ENCODE measurements at regions not wholly inside any gene's neighbourhood (a gene's known extent, or its start where the extent isn't known, plus 50 kb on each side); places are given as distances from the start of the nearest gene placed in this dataset.

DNA sequence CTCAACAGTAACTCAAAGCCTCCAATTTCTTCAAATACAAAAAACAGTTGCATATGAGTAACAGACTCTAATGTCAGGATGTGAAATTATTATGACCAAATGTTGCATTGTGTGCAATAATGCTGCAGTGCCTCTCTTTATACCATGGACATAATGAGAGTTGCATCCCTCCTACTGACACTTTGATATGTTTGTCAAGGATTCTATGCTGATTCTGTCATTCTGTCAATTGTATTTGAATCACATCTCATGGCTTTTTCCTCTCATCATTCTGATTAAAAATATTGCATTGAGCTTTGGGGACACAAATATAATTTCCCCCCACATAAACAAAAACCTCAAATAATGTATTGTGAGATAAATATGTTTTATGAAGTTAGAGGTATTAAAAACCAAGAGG lies 84.6 kb upstream of the SGCE start:
- Histone ChIP-seq H3K4me3 (ENCODE audit: low read depth, low read length) (no peak overlapping the region), H3K27me3 (ENCODE audit: control insufficient read depth, insufficient read depth, low read length) (peaks cover 2% of the 10 kb centered on the region), H3K27ac (ENCODE audit: low read depth, low read length) (no peak overlapping the region), H3K9me3 (ENCODE audit: control insufficient read depth, insufficient read depth, low read length) (no peaks in the 10 kb centered on the region)
- POLR2A ChIA-PET = no interaction called here
- no peak for DNase-seq (ENCODE audit: low read depth, low spot score)
- TF ChIP-seq, protein P1, sequence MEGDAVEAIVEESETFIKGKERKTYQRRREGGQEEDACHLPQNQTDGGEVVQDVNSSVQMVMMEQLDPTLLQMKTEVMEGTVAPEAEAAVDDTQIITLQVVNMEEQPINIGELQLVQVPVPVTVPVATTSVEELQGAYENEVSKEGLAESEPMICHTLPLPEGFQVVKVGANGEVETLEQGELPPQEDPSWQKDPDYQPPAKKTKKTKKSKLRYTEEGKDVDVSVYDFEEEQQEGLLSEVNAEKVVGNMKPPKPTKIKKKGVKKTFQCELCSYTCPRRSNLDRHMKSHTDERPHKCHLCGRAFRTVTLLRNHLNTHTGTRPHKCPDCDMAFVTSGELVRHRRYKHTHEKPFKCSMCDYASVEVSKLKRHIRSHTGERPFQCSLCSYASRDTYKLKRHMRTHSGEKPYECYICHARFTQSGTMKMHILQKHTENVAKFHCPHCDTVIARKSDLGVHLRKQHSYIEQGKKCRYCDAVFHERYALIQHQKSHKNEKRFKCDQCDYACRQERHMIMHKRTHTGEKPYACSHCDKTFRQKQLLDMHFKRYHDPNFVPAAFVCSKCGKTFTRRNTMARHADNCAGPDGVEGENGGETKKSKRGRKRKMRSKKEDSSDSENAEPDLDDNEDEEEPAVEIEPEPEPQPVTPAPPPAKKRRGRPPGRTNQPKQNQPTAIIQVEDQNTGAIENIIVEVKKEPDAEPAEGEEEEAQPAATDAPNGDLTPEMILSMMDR (IDR thresholded peaks at IDR 0.05; ENCODE audit: low read depth, low read length) = no peak
- CTCF ChIA-PET = no interaction called here

DNA sequence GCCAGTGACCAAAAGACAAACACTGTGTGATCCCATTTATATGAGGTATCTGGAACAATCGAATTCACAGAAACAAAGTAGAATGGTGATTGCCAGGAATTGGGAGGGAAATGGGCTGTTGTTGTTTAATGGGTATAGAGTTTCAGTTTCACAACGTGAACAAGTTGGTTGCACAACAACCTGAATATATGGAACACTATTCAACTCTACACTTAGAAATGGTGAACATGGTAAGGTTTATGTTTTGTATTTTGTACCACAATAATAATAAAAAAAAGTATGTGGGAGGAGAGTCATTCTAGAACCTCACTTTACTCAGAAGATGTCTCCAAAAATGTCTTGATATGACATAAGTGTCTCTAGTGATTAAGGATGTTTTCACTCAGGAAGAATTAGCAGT lies 85.2 kb upstream of the SGCE start:
- TF ChIP-seq, protein P1 (IDR thresholded peaks at IDR 0.05; ENCODE audit: low read depth, low read length) = no peak
- Histone ChIP-seq H3K4me3 (ENCODE audit: low read depth, low read length) (no peak overlapping the region), H3K9me3 (ENCODE audit: control insufficient read depth, insufficient read depth, low read length) (no peaks in the 10 kb centered on the region), H3K27ac (ENCODE audit: low read depth, low read length) (no peak overlapping the region), H3K27me3 (ENCODE audit: control insufficient read depth, insufficient read depth, low read length) (peaks cover 2% of the 10 kb centered on the region)
- ChIA-PET CTCF (no interaction called here), POLR2A (no interaction called here)
- DNase-seq (ENCODE audit: low read depth, low spot score) = no peak

DNA sequence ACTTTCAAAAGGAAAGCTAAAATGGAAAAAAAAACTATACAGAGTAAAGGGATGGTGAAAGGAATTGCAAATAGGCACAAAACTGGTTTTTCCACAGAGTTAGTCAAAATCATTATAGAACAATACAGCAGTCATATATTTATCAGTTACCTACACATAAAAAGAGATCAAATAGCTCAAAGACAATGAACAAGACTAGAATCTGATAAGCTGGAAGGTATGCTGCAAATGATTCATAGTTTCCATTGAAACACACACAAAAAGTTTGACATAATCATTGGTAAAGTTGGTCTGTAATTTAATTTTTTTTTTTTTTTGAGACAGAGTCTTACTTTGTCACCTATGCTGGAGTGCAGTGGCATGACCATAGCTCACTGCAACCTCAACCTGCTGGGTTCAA lies 92.4 kb upstream of the SGCE start:
- no peak for DNase-seq (ENCODE audit: low read depth, low spot score)
- CTCF ChIA-PET = no interaction called here
- Histone ChIP-seq H3K27me3 (ENCODE audit: control insufficient read depth, insufficient read depth, low read length) (peaks cover 2% of the 10 kb centered on the region), H3K4me3 (ENCODE audit: low read depth, low read length) (no peak overlapping the region), H3K27ac (ENCODE audit: low read depth, low read length) (no peak overlapping the region), H3K9me3 (ENCODE audit: control insufficient read depth, insufficient read depth, low read length) (no peaks in the 10 kb centered on the region; the same call in 1 of the 2 replicates)
- POLR2A ChIA-PET = no interaction called here
- TF ChIP-seq, protein P1 (IDR thresholded peaks at IDR 0.05; ENCODE audit: low read depth, low read length) = no peak

DNA sequence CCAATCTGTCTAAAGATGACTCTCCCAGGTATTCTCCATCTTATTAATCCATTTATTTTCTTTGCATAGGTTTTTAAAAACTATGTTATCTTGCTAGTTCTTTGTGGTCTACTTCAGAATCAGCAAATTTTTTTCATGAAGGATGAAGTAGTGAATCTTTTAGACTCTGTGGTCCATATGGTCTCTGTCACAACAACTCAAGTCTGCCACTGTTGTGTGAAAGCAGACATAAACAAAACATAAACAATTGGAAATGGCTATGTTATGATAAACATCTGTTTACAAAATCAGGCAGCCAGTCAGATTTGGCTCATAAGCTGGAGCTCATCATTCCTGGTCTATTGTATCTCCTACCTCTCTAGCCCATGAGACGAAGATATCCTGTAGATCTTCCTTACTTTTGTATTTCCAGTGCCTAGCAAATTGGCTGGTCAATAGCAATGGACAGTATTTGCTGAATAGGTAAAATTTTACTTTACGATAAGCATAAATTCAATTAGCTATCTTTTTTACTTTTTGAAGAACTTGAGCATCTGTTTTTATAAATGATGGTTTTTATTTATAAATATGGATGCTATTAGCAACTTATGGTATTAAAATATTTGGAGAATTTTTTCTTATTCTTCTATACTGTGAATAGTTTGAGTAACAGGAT lies 104.6 kb upstream of the SGCE start:
- Histone ChIP-seq H3K27ac (ENCODE audit: low read depth, low read length) (no peak overlapping the region), H3K4me3 (ENCODE audit: low read depth, low read length) (no peak overlapping the region), H3K9me3 (ENCODE audit: control insufficient read depth, insufficient read depth, low read length) (no peaks in the 10 kb centered on the region), H3K27me3 (ENCODE audit: control insufficient read depth, insufficient read depth, low read length) (no peaks in the 10 kb centered on the region)
- CTCF ChIA-PET = interaction anchor here (1.2 kb wide), 1 partner anchor 718 kb away, joined by 3 read pairs; no protein-coding TSS in a partner anchor
- TF ChIP-seq, protein P1 (IDR thresholded peaks at IDR 0.05; ENCODE audit: low read depth, low read length) = no peak
- POLR2A ChIA-PET = no interaction called here
- no peak for DNase-seq (ENCODE audit: low read depth, low spot score)

DNA sequence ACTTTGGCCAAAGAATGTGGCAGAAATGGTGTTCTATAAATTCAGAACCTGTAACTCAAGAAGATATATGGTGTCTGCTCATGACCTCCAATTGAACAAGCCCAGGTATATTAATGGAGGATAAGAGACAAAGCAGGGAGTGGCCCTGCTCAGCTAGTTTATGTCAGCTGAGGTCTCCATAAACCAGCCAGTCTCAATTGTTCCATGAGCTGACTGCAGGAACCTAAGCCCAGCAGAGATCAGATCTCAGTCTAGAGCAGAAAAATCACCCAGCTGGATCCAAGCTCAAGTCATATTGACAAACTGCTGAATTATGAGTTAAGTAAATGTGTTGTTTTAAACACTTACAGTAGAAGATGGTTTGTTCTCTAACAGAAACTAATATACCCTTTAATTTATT lies 105.5 kb upstream of the SGCE start:
- Histone ChIP-seq H3K4me3 (ENCODE audit: low read depth, low read length) (no peak overlapping the region), H3K27me3 (ENCODE audit: control insufficient read depth, insufficient read depth, low read length) (no peaks in the 10 kb centered on the region), H3K27ac (ENCODE audit: low read depth, low read length) (no peak overlapping the region), H3K9me3 (ENCODE audit: control insufficient read depth, insufficient read depth, low read length) (no peaks in the 10 kb centered on the region)
- ChIA-PET POLR2A (no interaction called here), CTCF (interaction anchor here (0.5 to 1.2 kb wide), 2 partner anchors 68 to 717 kb away, joined by 3 to 4 read pairs; no protein-coding TSS in a partner anchor)
- no peak for DNase-seq (ENCODE audit: low read depth, low spot score)
- TF ChIP-seq, protein P1 (IDR thresholded peaks at IDR 0.05; ENCODE audit: low read depth, low read length) = no peak

Data from AG04450 (cell line).